ENCODE measurements at regions not wholly inside any gene's neighbourhood (a gene's known extent, or its start where the extent isn't known, plus 50 kb on each side); places are given as distances from the start of the nearest gene placed in this dataset.

DNA sequence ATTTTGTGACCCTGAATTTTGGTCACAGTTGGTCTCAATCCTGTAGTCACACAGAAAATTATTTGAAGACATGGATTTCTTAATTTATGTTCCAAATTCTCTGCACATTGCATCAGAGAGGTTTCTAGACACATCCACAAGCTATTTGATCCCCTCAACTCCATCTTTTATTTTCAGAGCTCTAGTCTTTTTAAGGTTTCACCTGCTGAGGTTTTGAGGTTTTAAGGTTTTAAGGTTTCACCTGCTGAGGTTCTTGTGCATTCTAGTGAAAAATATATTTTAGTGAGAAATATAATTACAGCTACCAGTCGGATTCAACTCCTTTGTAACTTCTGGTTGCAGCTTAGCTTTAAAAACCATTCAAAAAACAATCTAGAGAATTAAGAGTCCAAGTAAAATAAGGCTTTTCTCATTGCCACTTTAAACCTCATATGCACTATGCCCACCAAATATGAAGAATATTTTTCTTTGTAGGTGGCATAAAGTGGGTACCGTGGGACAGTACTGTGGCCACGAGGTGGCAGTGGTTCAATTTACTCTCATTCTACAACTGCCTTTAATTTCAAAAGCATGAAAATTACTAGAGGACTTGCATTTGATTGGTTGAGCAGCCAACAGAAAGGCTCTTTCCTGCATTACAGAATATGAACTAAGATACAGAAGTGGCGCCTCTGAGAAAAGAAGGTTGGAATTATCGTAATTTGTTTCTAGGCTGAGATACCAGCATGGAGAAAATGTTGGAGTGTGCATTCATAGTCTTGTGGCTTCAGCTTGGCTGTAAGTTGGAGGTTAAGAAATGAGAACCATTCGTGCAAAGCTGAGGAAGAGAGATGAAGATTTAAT is 366.5 kb upstream of the OR4E1 start:
- TF ChIP-seq, protein P1, sequence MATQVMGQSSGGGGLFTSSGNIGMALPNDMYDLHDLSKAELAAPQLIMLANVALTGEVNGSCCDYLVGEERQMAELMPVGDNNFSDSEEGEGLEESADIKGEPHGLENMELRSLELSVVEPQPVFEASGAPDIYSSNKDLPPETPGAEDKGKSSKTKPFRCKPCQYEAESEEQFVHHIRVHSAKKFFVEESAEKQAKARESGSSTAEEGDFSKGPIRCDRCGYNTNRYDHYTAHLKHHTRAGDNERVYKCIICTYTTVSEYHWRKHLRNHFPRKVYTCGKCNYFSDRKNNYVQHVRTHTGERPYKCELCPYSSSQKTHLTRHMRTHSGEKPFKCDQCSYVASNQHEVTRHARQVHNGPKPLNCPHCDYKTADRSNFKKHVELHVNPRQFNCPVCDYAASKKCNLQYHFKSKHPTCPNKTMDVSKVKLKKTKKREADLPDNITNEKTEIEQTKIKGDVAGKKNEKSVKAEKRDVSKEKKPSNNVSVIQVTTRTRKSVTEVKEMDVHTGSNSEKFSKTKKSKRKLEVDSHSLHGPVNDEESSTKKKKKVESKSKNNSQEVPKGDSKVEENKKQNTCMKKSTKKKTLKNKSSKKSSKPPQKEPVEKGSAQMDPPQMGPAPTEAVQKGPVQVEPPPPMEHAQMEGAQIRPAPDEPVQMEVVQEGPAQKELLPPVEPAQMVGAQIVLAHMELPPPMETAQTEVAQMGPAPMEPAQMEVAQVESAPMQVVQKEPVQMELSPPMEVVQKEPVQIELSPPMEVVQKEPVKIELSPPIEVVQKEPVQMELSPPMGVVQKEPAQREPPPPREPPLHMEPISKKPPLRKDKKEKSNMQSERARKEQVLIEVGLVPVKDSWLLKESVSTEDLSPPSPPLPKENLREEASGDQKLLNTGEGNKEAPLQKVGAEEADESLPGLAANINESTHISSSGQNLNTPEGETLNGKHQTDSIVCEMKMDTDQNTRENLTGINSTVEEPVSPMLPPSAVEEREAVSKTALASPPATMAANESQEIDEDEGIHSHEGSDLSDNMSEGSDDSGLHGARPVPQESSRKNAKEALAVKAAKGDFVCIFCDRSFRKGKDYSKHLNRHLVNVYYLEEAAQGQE (IDR thresholded peaks at IDR 0.05; ENCODE audit: insufficient read depth in 1 of 2, low read depth in 2 of 2, low read length in 2 of 2): no peak
- TF ChIP-seq POLR2AphosphoS5 (IDR thresholded peaks at IDR 0.05; ENCODE audit: low read depth, low read length) (no peak), TAF1 (IDR thresholded peaks at IDR 0.05; ENCODE audit: borderline replicate concordance, insufficient read depth, low read length) (no peak), SIN3A (IDR thresholded peaks at IDR 0.05; ENCODE audit: borderline replicate concordance, insufficient read depth, low read length) (no peak), FOXP2 (optimal IDR thresholded peaks at IDR 0.05; ENCODE audit: borderline replicate concordance, extremely low read depth, extremely low read length, insufficient read depth) (no peak)

All from PFSK-1 (cell line).